ENCODE measurements at regions not wholly inside any gene's neighbourhood (a gene's known extent, or its start where the extent isn't known, plus 50 kb on each side); places are given as distances from the start of the nearest gene placed in this dataset.

DNA sequence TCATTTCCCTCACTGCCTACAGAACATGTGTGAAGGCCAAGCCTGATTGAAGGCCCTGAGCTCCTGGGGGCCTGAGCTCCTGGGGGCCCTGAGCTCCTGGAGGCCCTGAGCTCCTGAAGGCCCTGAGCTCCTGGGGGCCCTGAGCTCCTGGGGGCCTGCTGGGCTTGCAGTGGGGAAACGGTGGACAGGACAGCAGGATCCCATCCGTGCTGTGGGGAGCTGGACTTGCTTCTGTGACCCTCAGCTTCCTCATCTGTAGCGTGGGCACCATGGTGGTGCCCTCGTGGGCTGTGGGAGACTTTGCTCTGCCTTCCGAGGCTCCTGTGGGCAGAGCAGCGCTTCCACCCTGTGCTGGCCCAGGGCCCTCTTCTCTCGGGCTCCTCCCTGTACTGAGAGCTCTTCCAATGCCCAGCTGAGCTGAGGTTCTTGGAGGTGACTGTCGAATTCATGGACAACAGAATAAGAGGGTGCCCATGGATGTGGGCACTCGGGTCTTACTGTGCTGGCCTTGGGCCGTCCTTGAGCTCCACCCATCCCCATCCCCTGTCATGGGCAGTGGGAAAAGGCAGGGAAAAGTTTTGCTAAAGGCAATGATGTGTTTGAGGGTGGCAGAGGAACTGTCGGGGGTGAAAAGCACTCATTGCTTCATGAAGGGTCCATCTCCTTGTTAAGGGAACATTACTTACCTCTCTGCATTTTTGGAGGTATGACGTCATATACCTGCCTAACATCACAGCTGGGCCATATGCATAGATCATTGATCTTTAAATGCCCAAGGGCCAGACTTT lies 786.7 kb downstream of the TBC1D22A start:
- TF ChIP-seq, protein P1, sequence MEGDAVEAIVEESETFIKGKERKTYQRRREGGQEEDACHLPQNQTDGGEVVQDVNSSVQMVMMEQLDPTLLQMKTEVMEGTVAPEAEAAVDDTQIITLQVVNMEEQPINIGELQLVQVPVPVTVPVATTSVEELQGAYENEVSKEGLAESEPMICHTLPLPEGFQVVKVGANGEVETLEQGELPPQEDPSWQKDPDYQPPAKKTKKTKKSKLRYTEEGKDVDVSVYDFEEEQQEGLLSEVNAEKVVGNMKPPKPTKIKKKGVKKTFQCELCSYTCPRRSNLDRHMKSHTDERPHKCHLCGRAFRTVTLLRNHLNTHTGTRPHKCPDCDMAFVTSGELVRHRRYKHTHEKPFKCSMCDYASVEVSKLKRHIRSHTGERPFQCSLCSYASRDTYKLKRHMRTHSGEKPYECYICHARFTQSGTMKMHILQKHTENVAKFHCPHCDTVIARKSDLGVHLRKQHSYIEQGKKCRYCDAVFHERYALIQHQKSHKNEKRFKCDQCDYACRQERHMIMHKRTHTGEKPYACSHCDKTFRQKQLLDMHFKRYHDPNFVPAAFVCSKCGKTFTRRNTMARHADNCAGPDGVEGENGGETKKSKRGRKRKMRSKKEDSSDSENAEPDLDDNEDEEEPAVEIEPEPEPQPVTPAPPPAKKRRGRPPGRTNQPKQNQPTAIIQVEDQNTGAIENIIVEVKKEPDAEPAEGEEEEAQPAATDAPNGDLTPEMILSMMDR (IDR thresholded peaks at IDR 0.05 in 2 of 3, conservative IDR thresholded peaks at IDR 0.05 in 1 of 3; ENCODE audit: borderline replicate concordance in 1 of 3, insufficient read depth in 1 of 3, low read depth in 2 of 3, low read length in 2 of 3) = no peak
- no peak for TF ChIP-seq POLR2AphosphoS5 (IDR thresholded peaks at IDR 0.05; ENCODE audit: low read depth, low read length)
- TF ChIP-seq, protein P2, sequence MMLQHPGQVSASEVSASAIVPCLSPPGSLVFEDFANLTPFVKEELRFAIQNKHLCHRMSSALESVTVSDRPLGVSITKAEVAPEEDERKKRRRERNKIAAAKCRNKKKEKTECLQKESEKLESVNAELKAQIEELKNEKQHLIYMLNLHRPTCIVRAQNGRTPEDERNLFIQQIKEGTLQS (IDR thresholded peaks at IDR 0.05) = no peak
- no peak for TF ChIP-seq EZH2 (IDR thresholded peaks at IDR 0.05)
- no peak for TF ChIP-seq POLR2A (IDR thresholded peaks at IDR 0.05; ENCODE audit: borderline replicate concordance, extremely low read depth, insufficient read depth, insufficient read length)
